CD4-positive, alpha-beta T cell (primary cell): ENCODE measurements at regions not wholly inside any gene's neighbourhood (a gene's known extent, or its start where the extent isn't known, plus 50 kb on each side); places are given as distances from the start of the nearest gene placed in this dataset.

Experiments
- ATAC-seq: fragments of 200-7000 bp; cut with Tn5 transposase; one replicate; pipeline ENCODE4 v1.10.0; 2022; ENCODE audit warnings: mild to moderate bottlenecking; ENCODE audit not compliant: poor library complexity
- CTCF ChIA-PET: fragments of 350-600 bp; sonication (Branson Sonifier 250); formaldehyde crosslinking; loops from one replicate; lab custom pipeline; 2021; ENCODE audit warnings: antibody characterized with exemption, inconsistent platforms; lab: Charles Lee
- POLR2A ChIA-PET: fragments of 350-600 bp; sonication (Branson Sonifier 250); formaldehyde crosslinking; loops from one replicate; lab custom pipeline; 2021; ENCODE audit warnings: antibody characterized with exemption, inconsistent platforms; lab: Charles Lee
- DNase-seq, 14 experiments: peaks; one replicate each; pipeline ENCODE4 v3.0.0-alpha.2; 2013 to 2020; ENCODE audit warnings: mixed read lengths in 2 of 14
- H3K27ac ChIP-seq, 2 donors: one replicate each; pipeline versions ENCODE4 v1.5.1 to v1.7.0; 2013; ENCODE audit warnings: low read length in 2 of 2, low read depth in 1 of 2, mild to moderate bottlenecking in 1 of 2
- H3K27me3 ChIP-seq, 2 experiments: 1 replicate in 1 of 2; 2 replicates in 1 of 2; pipeline versions ENCODE4 v1.6.1 to v1.7.0; 2013; ENCODE audit warnings: low read length in 2 of 2, control low read depth in 1 of 2, mild to moderate bottlenecking in 1 of 2, moderate library complexity in 1 of 2; ENCODE audit not compliant: insufficient read depth in 2 of 2, control insufficient read depth in 1 of 2
- H3K36me3 ChIP-seq: one replicate; pipeline ENCODE4 v1.6.1; 2013; ENCODE audit warnings: low read length, control low read depth; ENCODE audit not compliant: insufficient read depth
- H3K4me1 ChIP-seq: one replicate; pipeline ENCODE4 v1.6.1; 2013; ENCODE audit warnings: low read length, control low read depth; ENCODE audit not compliant: insufficient read depth
- H3K4me3 ChIP-seq: one replicate; pipeline ENCODE4 v1.5.1; 2013; ENCODE audit warnings: mild to moderate bottlenecking, low read length, moderate library complexity
- H3K9me3 ChIP-seq, 2 experiments: 1 replicate in 1 of 2; 2 replicates in 1 of 2; pipeline versions ENCODE4 v1.6.1 to v1.7.0; 2013; ENCODE audit warnings: low read length in 2 of 2, mild to moderate bottlenecking in 2 of 2, control low read depth in 1 of 2, moderate library complexity in 1 of 2; ENCODE audit not compliant: control insufficient read depth in 1 of 2, insufficient read depth in 1 of 2
- H3K27ac Mint-ChIP-seq: one replicate; pipeline ENCODE4 v1.8.0; 2020; ENCODE audit warnings: mixed read lengths
- H3K27me3 Mint-ChIP-seq: one replicate; pipeline ENCODE4 v1.8.0; 2021; ENCODE audit warnings: mixed read lengths
- H3K36me3 Mint-ChIP-seq: one replicate; pipeline ENCODE4 v1.8.0; 2021; ENCODE audit warnings: low read depth, mixed read lengths
- H3K4me1 Mint-ChIP-seq: one replicate; pipeline ENCODE4 v1.8.0; 2021; ENCODE audit warnings: low read depth, mixed read lengths
- H3K4me3 Mint-ChIP-seq: one replicate; pipeline ENCODE4 v1.8.0; 2020; ENCODE audit warnings: mild to moderate bottlenecking, mixed read lengths
- H3K9me3 Mint-ChIP-seq: one replicate; pipeline ENCODE4 v1.8.0; 2020; ENCODE audit warnings: mixed read lengths
- intact Hi-C, 2 experiments: fragments of 100-400 bp; cut with DNase I in 1 of 2; cut with micrococcal nuclease in 1 of 2; formaldehyde crosslinking; loops; one replicate each; pipeline versions ENCODE4 v1.15.1 to v1.9.0; 2023 to 2025; cut with DNase I, micrococcal nuclease
- TF ChIP-seq, protein P1 (sequence below): fragments of 200-600 bp; IDR thresholded peaks from one replicate; pipeline ENCODE4 v1.8.0; 2022; ENCODE audit warnings: antibody characterized with exemption, mild to moderate bottlenecking

DNA sequence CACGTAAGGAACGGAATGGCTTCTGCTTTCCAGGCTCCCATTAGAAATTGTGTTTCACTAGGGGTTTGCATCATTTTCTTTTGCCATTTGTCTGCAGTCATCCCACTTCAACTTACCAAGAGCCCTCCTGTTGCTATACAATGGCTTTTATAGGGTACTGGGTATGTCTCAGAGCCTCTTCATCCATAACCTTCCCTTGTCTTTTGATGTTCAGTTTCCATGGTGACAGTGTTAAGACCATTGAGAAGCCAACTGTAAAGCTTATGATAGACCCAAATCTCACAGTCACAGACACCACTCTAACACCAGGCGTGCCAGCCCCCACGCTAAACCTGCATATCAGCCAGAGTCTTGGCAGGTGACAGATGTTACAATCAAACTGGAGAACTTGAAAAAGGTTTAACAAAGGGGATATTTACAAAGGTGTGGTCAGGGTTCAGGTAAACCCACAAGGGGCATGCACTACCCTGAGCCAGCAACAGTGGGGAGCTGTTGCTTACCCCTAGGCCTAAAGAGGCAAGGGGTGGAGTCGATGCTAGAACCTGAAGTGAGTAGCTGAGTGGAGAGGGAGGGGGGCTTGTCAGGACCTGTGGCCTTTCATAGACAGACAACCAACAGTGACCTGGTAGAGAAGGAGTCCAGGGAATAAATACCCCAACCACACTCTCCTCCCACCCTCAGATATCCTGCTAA is 53.2 kb upstream of the ABLIM1 start:
- Mint-ChIP-seq H3K4me3 (no peak overlapping the region), H3K9me3 (no peaks in the 10 kb centered on the region), H3K27ac (no peak overlapping the region), H3K4me1 (no peaks in the 10 kb centered on the region), H3K27me3 (peaks cover 17% of the 10 kb centered on the region), H3K36me3 (no peaks in the 10 kb centered on the region)
- H3K27me3 ChIP-seq = peaks cover 0 to 4% of the 10 kb centered on the region in 2 experiments
- no peak overlapping the region for H3K4me3 ChIP-seq
- H3K36me3 ChIP-seq = no peaks in the 10 kb centered on the region
- no peak overlapping the region for H3K27ac ChIP-seq
- no peaks in the 10 kb centered on the region for H3K9me3 ChIP-seq
- TF ChIP-seq, protein P1, sequence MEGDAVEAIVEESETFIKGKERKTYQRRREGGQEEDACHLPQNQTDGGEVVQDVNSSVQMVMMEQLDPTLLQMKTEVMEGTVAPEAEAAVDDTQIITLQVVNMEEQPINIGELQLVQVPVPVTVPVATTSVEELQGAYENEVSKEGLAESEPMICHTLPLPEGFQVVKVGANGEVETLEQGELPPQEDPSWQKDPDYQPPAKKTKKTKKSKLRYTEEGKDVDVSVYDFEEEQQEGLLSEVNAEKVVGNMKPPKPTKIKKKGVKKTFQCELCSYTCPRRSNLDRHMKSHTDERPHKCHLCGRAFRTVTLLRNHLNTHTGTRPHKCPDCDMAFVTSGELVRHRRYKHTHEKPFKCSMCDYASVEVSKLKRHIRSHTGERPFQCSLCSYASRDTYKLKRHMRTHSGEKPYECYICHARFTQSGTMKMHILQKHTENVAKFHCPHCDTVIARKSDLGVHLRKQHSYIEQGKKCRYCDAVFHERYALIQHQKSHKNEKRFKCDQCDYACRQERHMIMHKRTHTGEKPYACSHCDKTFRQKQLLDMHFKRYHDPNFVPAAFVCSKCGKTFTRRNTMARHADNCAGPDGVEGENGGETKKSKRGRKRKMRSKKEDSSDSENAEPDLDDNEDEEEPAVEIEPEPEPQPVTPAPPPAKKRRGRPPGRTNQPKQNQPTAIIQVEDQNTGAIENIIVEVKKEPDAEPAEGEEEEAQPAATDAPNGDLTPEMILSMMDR = no peak
- CTCF ChIA-PET = no interaction called here
- DNase-seq = no peak
- no peaks in the 10 kb centered on the region for H3K4me1 ChIP-seq
- intact Hi-C loops = no loop called here
- no peak for ATAC-seq
- POLR2A ChIA-PET = no interaction called here

DNA sequence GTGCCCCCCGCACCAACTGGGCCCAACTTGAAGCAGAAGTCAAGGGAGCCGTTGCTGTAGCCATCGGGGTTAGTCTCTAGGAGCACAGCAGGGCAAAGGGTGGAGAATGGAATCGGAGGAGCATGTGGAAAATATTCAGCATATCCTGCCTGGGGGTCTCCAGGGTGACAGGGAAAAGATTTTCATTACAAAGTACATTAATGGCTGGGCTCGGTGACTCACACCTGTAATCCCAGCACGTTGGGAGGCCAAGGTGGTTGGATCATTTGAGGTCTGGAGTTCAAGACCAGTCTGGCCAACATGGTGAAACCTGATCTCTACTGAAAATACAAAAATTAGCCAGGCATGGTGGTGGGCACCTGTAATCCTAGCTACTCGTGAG is 53.8 kb upstream of the ABLIM1 start:
- Histone ChIP-seq H3K9me3 (no peaks in the 10 kb centered on the region), H3K4me1 (no peaks in the 10 kb centered on the region), H3K4me3 (no peak overlapping the region), H3K27me3 (peaks cover 0 to 4% of the 10 kb centered on the region in 2 experiments), H3K36me3 (no peaks in the 10 kb centered on the region), H3K27ac (no peak overlapping the region)
- ChIA-PET POLR2A (no interaction called here), CTCF (no interaction called here)
- DNase-seq = no peak
- TF ChIP-seq, protein P1 = no peak
- Mint-ChIP-seq H3K27ac (no peak overlapping the region), H3K9me3 (no peaks in the 10 kb centered on the region), H3K36me3 (no peaks in the 10 kb centered on the region), H3K4me3 (no peak overlapping the region), H3K27me3 (peaks cover 17% of the 10 kb centered on the region), H3K4me1 (no peaks in the 10 kb centered on the region)
- intact Hi-C loops = no loop called here
- no peak for ATAC-seq

DNA sequence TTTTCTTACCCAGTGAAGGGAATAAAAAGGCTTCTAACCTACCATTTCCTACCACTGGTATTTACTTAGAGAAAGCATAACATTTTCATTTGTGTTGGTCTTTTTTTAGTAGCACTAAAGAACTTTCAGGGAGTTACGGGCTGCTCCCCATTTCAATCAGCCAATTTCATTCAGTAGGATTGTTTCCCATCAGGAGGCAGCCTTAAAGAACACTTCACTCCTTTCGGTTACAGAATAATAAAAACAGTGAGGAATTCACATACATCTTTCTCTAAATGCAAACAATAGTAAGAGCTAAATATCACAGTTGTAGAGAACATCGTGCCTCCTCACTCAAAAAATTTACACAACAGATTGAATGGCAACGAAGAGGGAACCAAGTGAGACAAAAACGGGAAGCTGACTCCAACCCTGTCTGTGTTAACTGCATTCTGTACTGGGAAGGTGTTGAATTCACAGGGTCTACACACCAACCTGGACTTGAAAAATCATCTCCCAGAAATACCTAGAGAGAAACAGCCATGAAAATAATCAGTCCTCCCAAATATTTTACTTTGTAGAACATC is 55.5 kb upstream of the ABLIM1 start:
- no peak overlapping the region for H3K4me3 ChIP-seq
- no peak for DNase-seq
- Mint-ChIP-seq H3K4me3 (no peak overlapping the region), H3K27ac (no peak overlapping the region), H3K27me3 (peaks cover 17% of the 10 kb centered on the region), H3K36me3 (no peaks in the 10 kb centered on the region), H3K9me3 (no peaks in the 10 kb centered on the region), H3K4me1 (no peaks in the 10 kb centered on the region)
- no peak overlapping the region for H3K27ac ChIP-seq
- POLR2A ChIA-PET = no interaction called here
- intact Hi-C loops = no loop called here
- no peaks in the 10 kb centered on the region for H3K36me3 ChIP-seq
- peaks cover 0 to 4% of the 10 kb centered on the region in 2 experiments for H3K27me3 ChIP-seq
- TF ChIP-seq, protein P1 = no peak
- no peak for ATAC-seq
- H3K4me1 ChIP-seq = no peaks in the 10 kb centered on the region
- no peaks in the 10 kb centered on the region for H3K9me3 ChIP-seq
- CTCF ChIA-PET = interaction anchor here (0.9 kb wide), 1 partner anchor 15 kb away, joined by 3 read pairs; no protein-coding TSS in a partner anchor
